ENCODE measurements at regions not wholly inside any gene's neighbourhood (a gene's known extent, or its start where the extent isn't known, plus 50 kb on each side); places are given as distances from the start of the nearest gene placed in this dataset.

- no peak for TF ChIP-seq CTCF (IDR thresholded peaks at IDR 0.05)
- no peak for TF ChIP-seq POLR2A (IDR thresholded peaks at IDR 0.05)
Measured at GRCh38 chr6:22794844-22795243, 225.5 kb downstream of the HDGFL1 start.
